HEK293 (cell line): ENCODE measurements at regions not wholly inside any gene's neighbourhood (a gene's known extent, or its start where the extent isn't known, plus 50 kb on each side); places are given as distances from the start of the nearest gene placed in this dataset.

Experiments
- CTCF ChIA-PET: fragments of 350-600 bp; formaldehyde crosslinking; extraction: SDS; loops from one replicate; lab custom pipeline; 2021; ENCODE audit warnings: antibody characterized with exemption; lab: Yijun Ruan, JAX
- POLR2A ChIA-PET: fragments of 300-600 bp; formaldehyde crosslinking; extraction: SDS; loops from one replicate; lab custom pipeline; 2020; ENCODE audit warnings: antibody characterized with exemption, inconsistent platforms; lab: Yijun Ruan, JAX
- H3K27ac ChIP-seq: fragments of 200-500 bp; sonication (Bioruptor generic); 2 replicates; pipeline ENCODE4 v1.5.1; 2014; ENCODE audit warnings: low read depth, low read length, control low read depth, inconsistent platforms; ENCODE audit errors: extremely low read depth
- H3K36me3 ChIP-seq, 2 experiments: fragments of 200-500 bp in 1 of 2; sonication (Bioruptor generic) in 1 of 2; 1 replicate in 1 of 2; 2 replicates in 1 of 2; pipeline ENCODE4 v1.5.1; 2014 to 2017; ENCODE audit warnings: inconsistent platforms in 2 of 2, low read length in 2 of 2; ENCODE audit not compliant: control insufficient read depth in 2 of 2, insufficient read depth in 1 of 2
- H3K4me1 ChIP-seq: fragments of 200-500 bp; sonication (Bioruptor generic); 2 replicates; pipeline ENCODE4 v1.5.1; 2014; ENCODE audit warnings: mild to moderate bottlenecking, low read length, inconsistent platforms; ENCODE audit not compliant: control insufficient read depth, insufficient read depth
- H3K4me3 ChIP-seq: 2 replicates; pipeline ENCODE4 v1.5.1; 2011; ENCODE audit warnings: low read depth, mild to moderate bottlenecking, control low read depth, low read length, moderate library complexity
- H3K9me3 ChIP-seq: fragments of 200-500 bp; sonication (Bioruptor generic); 2 replicates; pipeline ENCODE4 v1.5.1; 2014; ENCODE audit warnings: low read depth, low read length, inconsistent platforms; ENCODE audit not compliant: control insufficient read depth, insufficient read depth
- BCL11B ChIP-seq: fragments of 450-650 bp; formaldehyde crosslinking; IDR thresholded peaks from 2 replicates; pipeline ENCODE4 v1.5.1; 2016; ENCODE audit warnings: low read depth, missing biosample characterization, missing genetic modification characterization
- BCL6B ChIP-seq: fragments of 450-650 bp; formaldehyde crosslinking; IDR thresholded peaks from 2 replicates; pipeline ENCODE4 v1.5.1; 2017; ENCODE audit warnings: missing biosample characterization, missing genetic modification characterization
- EGR2 ChIP-seq: fragments of 450-650 bp; formaldehyde crosslinking; IDR thresholded peaks from 2 replicates; pipeline ENCODE4 v1.5.1; 2016; ENCODE audit warnings: low read depth, missing biosample characterization, missing genetic modification characterization
- GLIS1 ChIP-seq: fragments of 450-650 bp; formaldehyde crosslinking; IDR thresholded peaks from 2 replicates; pipeline ENCODE4 v1.5.1; 2016; ENCODE audit warnings: missing biosample characterization, missing genetic modification characterization
- GLIS2 ChIP-seq: fragments of 450-650 bp; formaldehyde crosslinking; IDR thresholded peaks from 2 replicates; pipeline ENCODE4 v1.5.1; 2016; ENCODE audit warnings: missing biosample characterization, missing genetic modification characterization
- REPIN1 ChIP-seq: fragments of 450-650 bp; formaldehyde crosslinking; IDR thresholded peaks from 2 replicates; pipeline ENCODE4 v1.5.1; 2017; ENCODE audit warnings: missing biosample characterization, missing genetic modification characterization, low read depth
- REST ChIP-seq: fragments of 450-650 bp; formaldehyde crosslinking; IDR thresholded peaks from 2 replicates; pipeline ENCODE4 v1.5.1; 2016; ENCODE audit warnings: missing biosample characterization, missing genetic modification characterization
- WT1 ChIP-seq: fragments of 450-650 bp; formaldehyde crosslinking; IDR thresholded peaks from 2 replicates; pipeline ENCODE4 v1.5.1; 2016; ENCODE audit warnings: missing biosample characterization, missing genetic modification characterization
- ZFP37 ChIP-seq: fragments of 450-650 bp; formaldehyde crosslinking; IDR thresholded peaks from 2 replicates; pipeline ENCODE4 v1.5.1; 2016; ENCODE audit warnings: missing biosample characterization, missing genetic modification characterization
- ZFP41 ChIP-seq: fragments of 450-650 bp; formaldehyde crosslinking; IDR thresholded peaks from 2 replicates; pipeline ENCODE4 v1.5.1; 2016; ENCODE audit warnings: missing biosample characterization, missing genetic modification characterization, borderline replicate concordance
- ZNF112 ChIP-seq: fragments of 450-650 bp; formaldehyde crosslinking; IDR thresholded peaks from 2 replicates; pipeline ENCODE4 v1.5.0; 2017; ENCODE audit warnings: missing biosample characterization, missing genetic modification characterization
- ZNF138 ChIP-seq: fragments of 450-650 bp; formaldehyde crosslinking; IDR thresholded peaks from 2 replicates; pipeline ENCODE4 v1.5.1; 2016; ENCODE audit warnings: missing biosample characterization, missing genetic modification characterization, borderline replicate concordance
- ZNF175 ChIP-seq: fragments of 450-650 bp; formaldehyde crosslinking; IDR thresholded peaks from 2 replicates; pipeline ENCODE4 v1.5.1; 2016; ENCODE audit warnings: missing biosample characterization, missing genetic modification characterization
- ZNF280C ChIP-seq: fragments of 450-650 bp; formaldehyde crosslinking; IDR thresholded peaks from 2 replicates; pipeline ENCODE4 v1.5.1; 2016; ENCODE audit warnings: missing biosample characterization, missing genetic modification characterization
- ZNF280D ChIP-seq: fragments of 450-650 bp; formaldehyde crosslinking; IDR thresholded peaks from 2 replicates; pipeline ENCODE4 v1.5.1; 2016; ENCODE audit warnings: missing biosample characterization, missing genetic modification characterization
- ZNF324 ChIP-seq: fragments of 450-650 bp; formaldehyde crosslinking; IDR thresholded peaks from 2 replicates; pipeline ENCODE4 v1.5.1; 2016; ENCODE audit warnings: missing biosample characterization, missing genetic modification characterization
- ZNF362 ChIP-seq: fragments of 450-650 bp; formaldehyde crosslinking; IDR thresholded peaks from 2 replicates; pipeline ENCODE4 v1.5.1; 2016; ENCODE audit warnings: missing biosample characterization, missing genetic modification characterization
- ZNF560 ChIP-seq: fragments of 450-650 bp; formaldehyde crosslinking; IDR thresholded peaks from 2 replicates; pipeline ENCODE4 v1.5.1; 2017; ENCODE audit warnings: missing biosample characterization, missing genetic modification characterization, borderline replicate concordance
- ZNF623 ChIP-seq: fragments of 450-650 bp; formaldehyde crosslinking; IDR thresholded peaks from 2 replicates; pipeline ENCODE4 v1.5.1; 2016; ENCODE audit warnings: missing biosample characterization, missing genetic modification characterization
- ZNF629 ChIP-seq: fragments of 450-650 bp; formaldehyde crosslinking; IDR thresholded peaks from 2 replicates; pipeline ENCODE4 v1.5.1; 2017; ENCODE audit warnings: missing biosample characterization, missing genetic modification characterization
- ZNF776 ChIP-seq: fragments of 450-650 bp; formaldehyde crosslinking; IDR thresholded peaks from 2 replicates; pipeline ENCODE4 v1.5.0; 2017; ENCODE audit warnings: missing biosample characterization, missing genetic modification characterization, borderline replicate concordance
- ZNF785 ChIP-seq: fragments of 450-650 bp; formaldehyde crosslinking; IDR thresholded peaks from 2 replicates; pipeline ENCODE4 v1.5.1; 2016; ENCODE audit warnings: missing biosample characterization, missing genetic modification characterization
- ZNF837 ChIP-seq: fragments of 450-650 bp; formaldehyde crosslinking; IDR thresholded peaks from 2 replicates; pipeline ENCODE4 v1.5.1; 2016; ENCODE audit warnings: missing biosample characterization, missing genetic modification characterization

GRCh38 chr17:72535779-72536178 is 415.0 kb downstream of the SOX9 start:
- H3K9me3 ChIP-seq: no peaks in the 10 kb centered on the region; the same call in 1 of the 2 replicates
- no peak overlapping the region for H3K4me3 ChIP-seq
- POLR2A ChIA-PET: interaction anchor here (0.9 to 1.4 kb wide), 2 partner anchors 49 to 415 kb away, joined by 3 to 4 read pairs; partner anchors contain the start of gene SOX9
- H3K36me3 ChIP-seq: no peaks in the 10 kb centered on the region
- TF ChIP-seq ZNF837 (tag by site-specific recombination): no peak
- TF ChIP-seq WT1 (tag by site-specific recombination): no peak
- no peak for TF ChIP-seq ZFP37
- no peak for TF ChIP-seq GLIS2 (tag by site-specific recombination)
- TF ChIP-seq ZNF280C: no peak
- no peak for TF ChIP-seq ZNF324 (tag by site-specific recombination)
- TF ChIP-seq ZNF629 (tag by site-specific recombination): no peak
- no peak for TF ChIP-seq ZNF138 (tag by site-specific recombination)
- TF ChIP-seq REPIN1 (tag by site-specific recombination): no peak
- no peak for TF ChIP-seq GLIS1 (tag by site-specific recombination)
- no peak for TF ChIP-seq ZFP41
- TF ChIP-seq ZNF776 (tag by site-specific recombination): no peak
- peaks cover 4% of the 10 kb centered on the region for H3K4me1 ChIP-seq
- no peak overlapping the region for H3K27ac ChIP-seq
- CTCF ChIA-PET: interaction anchor here (0.6 to 1.9 kb wide), 2 partner anchors 66 to 416 kb away, joined by 3 to 4 read pairs; no protein-coding TSS in a partner anchor

- no peak overlapping the region for H3K4me3 ChIP-seq
- H3K27ac ChIP-seq: no peak overlapping the region
- peaks cover 4% of the 10 kb centered on the region for H3K4me1 ChIP-seq
- no peaks in the 10 kb centered on the region; the same call in 1 of the 2 replicates for H3K9me3 ChIP-seq
- H3K36me3 ChIP-seq: no peaks in the 10 kb centered on the region
- ChIA-PET POLR2A (no interaction called here), CTCF (interaction anchor here (0.6 to 1.9 kb wide), 2 partner anchors 86 to 417 kb away, joined by 3 to 4 read pairs; no protein-coding TSS in a partner anchor)
- TF ChIP-seq ZNF785 (tag by site-specific recombination) (no peak), ZNF112 (tag by site-specific recombination) (no peak), ZNF362 (no peak), REST (no peak), ZNF560 (tag by site-specific recombination) (no peak), ZNF175 (tag by site-specific recombination) (no peak), EGR2 (tag by site-specific recombination) (no peak), BCL6B (no peak), ZNF280D (no peak), ZNF623 (tag by site-specific recombination) (no peak), BCL11B (tag by site-specific recombination) (no peak)
Measured at GRCh38 chr17:72536788-72537187, 416.0 kb downstream of the SOX9 start.
